ENCODE measurements at regions not wholly inside any gene's neighbourhood (a gene's known extent, or its start where the extent isn't known, plus 50 kb on each side); places are given as distances from the start of the nearest gene placed in this dataset.

DNA sequence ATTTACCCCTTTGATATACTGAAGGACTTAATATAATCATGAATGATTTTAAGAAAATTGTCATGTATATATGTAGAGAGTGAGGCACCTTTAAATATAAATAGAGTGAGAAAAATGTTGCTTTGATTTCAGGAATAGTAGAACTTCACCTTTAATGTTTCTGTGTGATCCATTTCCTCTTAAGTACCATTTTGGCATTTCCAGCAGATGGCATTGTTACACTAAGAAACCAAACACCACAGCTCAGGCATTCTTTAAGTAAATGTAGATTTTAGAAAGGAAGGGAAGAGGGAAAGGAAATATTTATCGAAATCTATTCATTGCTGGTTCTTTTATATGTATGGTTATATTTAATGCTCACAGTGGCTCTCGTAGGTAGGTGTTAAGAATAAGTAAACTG, 556.7 kb upstream of the FBXO33 start:
- DNase-seq (no peak), ATAC-seq (no peak)
- H3K36me3 Mint-ChIP-seq (ENCODE audit: low read depth), result no peaks in the 10 kb centered on the region
- no peak overlapping the region for H3K27ac Mint-ChIP-seq
- no peaks in the 10 kb centered on the region for H3K4me1 Mint-ChIP-seq
- ChIA-PET CTCF (no interaction called here), POLR2A (no interaction called here)
- H3K4me3 Mint-ChIP-seq, result no peak overlapping the region
- no peaks in the 10 kb centered on the region for H3K27me3 Mint-ChIP-seq
- peaks cover 3% of the 10 kb centered on the region for H3K9me3 Mint-ChIP-seq (ENCODE audit: low read depth)
- intact Hi-C loops (cut with DNase I, micrococcal nuclease), result no loop called here

DNA sequence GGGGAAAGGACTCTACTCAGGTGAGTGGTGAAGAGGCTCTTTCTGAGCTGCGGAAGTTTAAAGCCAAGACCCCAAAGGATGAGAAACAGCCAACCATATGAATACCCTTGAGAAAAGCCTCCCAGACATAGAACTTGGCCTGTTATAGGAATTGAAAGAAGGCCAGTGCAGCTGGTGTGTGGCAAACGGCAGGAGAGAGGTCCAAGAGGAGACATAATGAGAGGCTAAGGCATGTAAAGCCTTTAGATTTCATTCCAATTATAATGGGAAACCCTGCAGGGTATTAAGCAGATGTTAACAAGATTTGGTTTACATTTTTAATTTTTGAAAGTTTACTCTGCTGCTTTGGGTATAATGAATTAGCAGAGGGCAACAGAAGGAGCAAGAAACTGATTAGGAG, 552.1 kb upstream of the FBXO33 start:
- DNase-seq (no peak), ATAC-seq (no peak)
- Mint-ChIP-seq H3K4me3 (no peak overlapping the region), H3K27me3 (no peaks in the 10 kb centered on the region), H3K36me3 (ENCODE audit: low read depth) (no peaks in the 10 kb centered on the region), H3K27ac (no peak overlapping the region), H3K4me1 (no peaks in the 10 kb centered on the region), H3K9me3 (ENCODE audit: low read depth) (peaks cover 3% of the 10 kb centered on the region)
- ChIA-PET CTCF (no interaction called here), POLR2A (no interaction called here)
- intact Hi-C loops (cut with DNase I, micrococcal nuclease), result no loop called here

DNA sequence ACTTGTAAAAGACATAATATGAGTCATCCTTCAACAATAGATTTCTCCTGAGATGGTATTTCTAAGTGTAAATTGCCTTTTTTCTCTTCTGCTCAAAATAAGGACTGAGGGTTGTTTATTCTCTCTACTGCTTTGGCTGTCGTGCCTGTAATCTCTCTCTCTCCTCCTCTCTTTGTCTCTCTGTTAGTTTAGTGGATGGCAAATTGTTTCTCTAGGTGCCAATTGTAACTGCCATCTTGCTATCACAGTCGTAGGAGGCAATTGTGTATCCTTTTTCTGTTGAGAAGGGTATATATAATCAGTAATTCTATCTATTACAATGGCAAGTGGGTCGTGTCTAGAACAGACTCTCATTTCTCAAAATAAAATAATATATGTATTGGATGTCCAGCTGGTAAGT, 545.0 kb upstream of the FBXO33 start:
- no peak for DNase-seq
- H3K4me3 Mint-ChIP-seq, result no peak overlapping the region
- ChIA-PET CTCF (no interaction called here), POLR2A (no interaction called here)
- no peak overlapping the region for H3K27ac Mint-ChIP-seq
- no peaks in the 10 kb centered on the region for H3K9me3 Mint-ChIP-seq (ENCODE audit: low read depth)
- intact Hi-C loops (cut with DNase I, micrococcal nuclease), result no loop called here
- no peaks in the 10 kb centered on the region for H3K4me1 Mint-ChIP-seq
- no peaks in the 10 kb centered on the region for H3K27me3 Mint-ChIP-seq
- no peaks in the 10 kb centered on the region for H3K36me3 Mint-ChIP-seq (ENCODE audit: low read depth)
- ATAC-seq, result no peak

DNA sequence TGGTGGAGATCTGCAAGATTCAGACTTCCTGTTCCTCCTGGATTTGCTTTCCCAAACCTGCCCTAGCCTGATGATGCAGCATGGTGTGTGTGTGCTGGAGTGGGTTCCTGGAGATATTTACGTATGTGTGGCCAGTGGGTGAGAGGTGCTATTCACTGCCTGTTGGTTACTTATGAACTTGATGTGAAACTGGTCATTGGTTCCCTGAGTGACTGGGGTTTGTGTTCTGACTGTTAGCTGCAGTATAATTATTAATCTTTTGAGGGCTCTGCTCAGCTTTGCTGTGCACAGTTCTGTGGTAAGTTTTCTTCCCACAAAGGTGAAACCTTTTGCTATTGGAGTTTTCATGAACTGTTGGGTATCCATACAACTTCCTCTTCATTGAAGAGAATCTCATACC, 541.8 kb upstream of the FBXO33 start:
- DNase-seq, result no peak
- no peak overlapping the region for H3K4me3 Mint-ChIP-seq
- H3K27ac Mint-ChIP-seq, result no peak overlapping the region
- ATAC-seq, result no peak
- intact Hi-C loops (cut with DNase I, micrococcal nuclease), result no loop called here
- H3K4me1 Mint-ChIP-seq, result no peaks in the 10 kb centered on the region
- POLR2A ChIA-PET, result no interaction called here
- H3K36me3 Mint-ChIP-seq (ENCODE audit: low read depth), result no peaks in the 10 kb centered on the region
- H3K27me3 Mint-ChIP-seq, result no peaks in the 10 kb centered on the region
- H3K9me3 Mint-ChIP-seq (ENCODE audit: low read depth), result no peaks in the 10 kb centered on the region
- CTCF ChIA-PET, result interaction anchor here (1.0 kb wide), 1 partner anchor 12 kb away, joined by 4 read pairs; no protein-coding TSS in a partner anchor

DNA sequence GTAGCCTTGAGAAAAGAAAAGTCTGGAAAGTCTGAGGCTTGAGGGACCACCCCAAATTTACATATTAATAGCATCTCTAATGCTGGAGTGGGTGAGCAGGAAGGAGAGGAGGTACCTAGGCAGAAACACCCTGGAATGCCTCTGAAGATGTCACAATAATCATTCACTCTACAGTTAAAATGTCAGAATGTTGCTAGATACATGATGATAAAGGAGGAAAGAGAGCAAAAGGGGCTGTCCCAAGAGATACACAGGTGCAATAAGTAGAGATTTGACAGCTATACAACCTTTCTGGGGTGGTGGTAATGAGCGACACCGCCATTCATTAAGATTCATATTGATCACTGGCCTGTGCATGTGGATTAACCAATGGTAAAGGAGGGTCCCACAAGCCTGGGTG, 540.5 kb upstream of the FBXO33 start:
- ChIA-PET POLR2A (no interaction called here), CTCF (interaction anchor here (0.9 kb wide), 1 partner anchor 236 kb away, joined by 3 read pairs; no protein-coding TSS in a partner anchor)
- Mint-ChIP-seq H3K4me3 (no peak overlapping the region), H3K27me3 (no peaks in the 10 kb centered on the region), H3K27ac (no peak overlapping the region), H3K36me3 (ENCODE audit: low read depth) (no peaks in the 10 kb centered on the region), H3K4me1 (no peaks in the 10 kb centered on the region), H3K9me3 (ENCODE audit: low read depth) (no peaks in the 10 kb centered on the region)
- no peak for ATAC-seq
- DNase-seq, result no peak
- intact Hi-C loops (cut with DNase I, micrococcal nuclease), result no loop called here

DNA sequence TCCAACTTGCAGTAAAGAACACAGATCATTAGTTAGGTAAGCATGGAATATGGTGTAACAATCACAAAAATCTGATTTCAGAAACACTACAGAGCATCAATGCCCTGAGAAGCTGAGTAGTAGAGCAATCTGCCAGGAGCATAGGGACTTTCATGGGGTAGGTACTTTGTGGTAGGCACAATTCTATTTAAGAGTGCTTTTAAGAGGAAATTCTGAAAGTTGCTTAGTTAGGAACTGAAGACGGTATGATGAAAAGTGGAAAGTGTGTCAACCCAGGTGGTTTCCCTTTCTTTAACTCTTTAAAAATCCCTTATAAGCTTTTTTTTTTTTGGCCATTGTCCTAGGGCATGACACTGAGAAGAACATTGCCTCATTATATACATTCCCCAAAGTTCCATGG, 535.7 kb upstream of the FBXO33 start:
- POLR2A ChIA-PET, result no interaction called here
- Mint-ChIP-seq H3K4me1 (no peaks in the 10 kb centered on the region), H3K4me3 (no peak overlapping the region)

DNA sequence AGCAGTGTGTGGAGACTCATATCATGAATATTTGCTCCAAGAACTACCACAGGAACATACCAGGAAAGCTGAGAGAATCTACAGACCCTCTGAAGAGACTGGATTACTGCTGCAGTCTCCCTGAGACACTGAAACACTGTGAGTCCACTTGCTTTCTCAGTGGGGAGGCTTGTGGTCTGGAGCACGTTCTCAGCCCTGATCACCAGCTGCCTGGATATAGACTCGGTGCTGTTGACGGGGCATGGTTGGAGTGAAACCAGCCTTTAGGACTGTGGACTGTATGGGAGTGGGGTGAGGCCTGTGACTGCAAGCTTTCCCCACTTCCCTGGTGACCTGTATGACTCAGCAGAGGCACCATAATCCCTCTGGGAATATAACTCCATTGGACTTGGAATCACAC, 525.8 kb upstream of the FBXO33 start:
- Mint-ChIP-seq H3K9me3 (ENCODE audit: low read depth) (peaks cover 21% of the 10 kb centered on the region), H3K4me1 (no peaks in the 10 kb centered on the region), H3K4me3 (no peak overlapping the region), H3K27me3 (no peaks in the 10 kb centered on the region), H3K27ac (no peak overlapping the region), H3K36me3 (ENCODE audit: low read depth) (no peaks in the 10 kb centered on the region)
- POLR2A ChIA-PET, result no interaction called here
- no peak for DNase-seq
- intact Hi-C loops (cut with DNase I, micrococcal nuclease), result no loop called here
- no peak for ATAC-seq
- CTCF ChIA-PET, result no interaction called here

More for the DNA sequence above, 535.7 kb upstream of the FBXO33 start:
- no peak for DNase-seq
- no peak for ATAC-seq
- H3K27ac Mint-ChIP-seq, result no peak overlapping the region
- no peaks in the 10 kb centered on the region for H3K36me3 Mint-ChIP-seq (ENCODE audit: low read depth)
- no peaks in the 10 kb centered on the region for H3K27me3 Mint-ChIP-seq
- peaks cover 3% of the 10 kb centered on the region for H3K9me3 Mint-ChIP-seq (ENCODE audit: low read depth)
- CTCF ChIA-PET, result no interaction called here
- intact Hi-C loops (cut with DNase I, micrococcal nuclease), result no loop called here

DNA sequence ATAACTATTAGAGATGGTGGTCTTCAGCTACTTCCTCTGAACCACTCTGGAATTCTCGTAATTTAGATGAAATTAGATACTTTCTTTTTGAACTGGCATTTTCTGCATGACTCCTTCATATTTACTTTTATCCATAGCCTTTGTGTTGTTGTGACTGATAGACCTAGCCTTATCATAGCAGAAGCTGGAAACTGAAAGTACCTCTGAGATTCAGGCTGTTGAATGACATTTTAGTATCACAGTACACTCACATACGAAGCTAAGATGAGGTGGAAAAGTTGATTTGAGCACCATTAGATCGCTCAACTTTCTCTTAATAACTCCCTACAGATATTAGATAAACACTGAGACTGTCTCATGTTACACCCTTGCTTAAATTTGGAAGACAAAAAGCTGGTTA, 525.1 kb upstream of the FBXO33 start:
- H3K27me3 Mint-ChIP-seq, result no peaks in the 10 kb centered on the region
- ATAC-seq, result no peak
- DNase-seq, result no peak
- no peak overlapping the region for H3K27ac Mint-ChIP-seq
- intact Hi-C loops (cut with DNase I, micrococcal nuclease), result no loop called here
- CTCF ChIA-PET, result no interaction called here
- H3K4me1 Mint-ChIP-seq, result no peaks in the 10 kb centered on the region
- no peaks in the 10 kb centered on the region for H3K36me3 Mint-ChIP-seq (ENCODE audit: low read depth)
- POLR2A ChIA-PET, result no interaction called here
- H3K9me3 Mint-ChIP-seq (ENCODE audit: low read depth), result peaks cover 19% of the 10 kb centered on the region
- no peak overlapping the region for H3K4me3 Mint-ChIP-seq

DNA sequence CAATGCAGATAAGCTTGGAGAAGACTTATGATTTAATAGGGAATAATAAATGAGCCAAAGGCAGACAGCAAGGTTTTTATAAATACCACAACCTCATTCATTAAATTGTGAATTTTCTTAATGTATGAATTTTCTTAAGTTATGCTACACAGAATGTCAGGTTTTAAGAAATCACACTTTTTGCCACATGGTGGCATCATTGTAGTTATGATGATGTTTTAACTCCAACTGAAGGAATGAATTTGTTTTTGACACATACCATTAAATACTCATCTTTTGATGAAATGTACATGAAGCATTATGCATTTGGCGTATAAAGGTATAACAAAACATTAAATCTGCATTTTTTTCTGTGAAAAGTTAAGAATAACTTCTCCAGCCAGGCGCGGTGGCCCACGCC, 524.1 kb upstream of the FBXO33 start:
- H3K36me3 Mint-ChIP-seq (ENCODE audit: low read depth), result no peaks in the 10 kb centered on the region
- POLR2A ChIA-PET, result no interaction called here
- H3K27me3 Mint-ChIP-seq, result no peaks in the 10 kb centered on the region
- ATAC-seq (no peak), DNase-seq (no peak)
- H3K4me3 Mint-ChIP-seq, result no peak overlapping the region
- peaks cover 18% of the 10 kb centered on the region for H3K9me3 Mint-ChIP-seq (ENCODE audit: low read depth)
- H3K4me1 Mint-ChIP-seq, result no peaks in the 10 kb centered on the region
- CTCF ChIA-PET, result no interaction called here
- H3K27ac Mint-ChIP-seq, result no peak overlapping the region
- intact Hi-C loops (cut with DNase I, micrococcal nuclease), result no loop called here

DNA sequence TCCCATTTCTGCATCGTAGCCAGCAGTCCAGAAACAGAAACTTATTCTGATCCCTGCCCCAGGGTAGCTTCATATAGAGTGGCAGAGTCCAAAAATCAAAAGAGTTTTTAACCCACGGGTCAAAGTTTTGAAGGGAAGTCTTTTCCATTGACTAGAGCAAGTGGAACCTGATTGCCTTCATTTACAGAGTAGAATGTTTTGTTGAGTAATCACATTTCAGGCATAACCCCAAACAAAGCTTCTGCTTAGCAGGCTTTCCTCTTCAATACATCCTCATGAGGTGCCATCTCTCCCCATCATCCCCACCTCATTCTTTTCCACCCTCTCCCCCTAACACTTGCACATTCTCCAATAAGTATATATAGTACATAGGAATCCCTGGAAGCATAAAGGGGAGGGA, 516.0 kb upstream of the FBXO33 start:
- ChIA-PET POLR2A (no interaction called here), CTCF (no interaction called here)
- ATAC-seq (no peak), DNase-seq (no peak)
- Mint-ChIP-seq H3K4me3 (no peak overlapping the region), H3K27me3 (no peaks in the 10 kb centered on the region), H3K9me3 (ENCODE audit: low read depth) (peaks cover 9% of the 10 kb centered on the region), H3K27ac (no peak overlapping the region), H3K36me3 (ENCODE audit: low read depth) (no peaks in the 10 kb centered on the region), H3K4me1 (no peaks in the 10 kb centered on the region)
- intact Hi-C loops (cut with DNase I, micrococcal nuclease), result no loop called here

DNA sequence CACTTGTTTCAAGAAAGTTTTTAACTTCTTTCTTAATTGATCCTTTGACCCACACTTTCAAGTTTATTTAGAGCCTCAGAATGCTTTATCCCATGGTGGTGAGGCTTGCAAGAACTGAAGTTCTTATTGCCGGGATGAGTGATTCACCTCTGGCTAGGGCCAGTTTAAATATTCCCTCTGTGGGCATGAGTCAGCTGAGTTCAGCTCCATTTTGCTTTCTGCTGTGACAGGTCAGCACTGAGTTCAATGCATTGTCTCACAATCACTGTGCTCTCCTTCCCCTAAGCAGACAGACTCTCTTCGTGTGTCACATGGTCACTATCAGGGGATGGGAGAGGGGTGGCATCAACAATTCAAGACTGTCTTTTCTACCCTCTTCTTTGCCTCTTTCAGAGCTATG, 514.6 kb upstream of the FBXO33 start:
- no peaks in the 10 kb centered on the region for H3K4me1 Mint-ChIP-seq
- intact Hi-C loops (cut with DNase I, micrococcal nuclease), result no loop called here
- H3K27me3 Mint-ChIP-seq, result no peaks in the 10 kb centered on the region
- H3K4me3 Mint-ChIP-seq, result no peak overlapping the region
- ChIA-PET POLR2A (no interaction called here), CTCF (no interaction called here)
- ATAC-seq (no peak), DNase-seq (no peak)
- H3K9me3 Mint-ChIP-seq (ENCODE audit: low read depth), result peaks cover 3% of the 10 kb centered on the region
- no peak overlapping the region for H3K27ac Mint-ChIP-seq
- H3K36me3 Mint-ChIP-seq (ENCODE audit: low read depth), result no peaks in the 10 kb centered on the region

DNA sequence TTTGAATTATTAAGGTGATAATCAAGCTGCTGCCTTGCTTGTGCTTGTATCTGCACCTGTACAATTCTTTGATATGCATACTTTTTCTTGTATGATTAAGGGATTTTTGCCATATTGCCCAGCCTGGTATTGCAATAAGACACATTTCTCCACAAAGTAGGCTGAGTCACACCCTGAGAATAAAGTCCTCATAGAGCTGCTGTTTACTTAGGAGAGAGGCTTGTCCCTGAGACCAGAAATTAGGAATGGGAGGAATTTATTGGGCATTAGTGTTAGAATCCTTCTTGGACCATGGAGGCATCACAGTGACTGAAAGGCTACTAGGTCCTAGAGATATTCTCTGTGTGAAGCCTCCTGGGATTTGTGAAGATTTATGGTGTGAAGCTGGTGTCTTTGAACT, 506.8 kb upstream of the FBXO33 start:
- DNase-seq, result no peak
- H3K9me3 Mint-ChIP-seq (ENCODE audit: low read depth), result peaks cover 7% of the 10 kb centered on the region
- H3K36me3 Mint-ChIP-seq (ENCODE audit: low read depth), result no peaks in the 10 kb centered on the region
- intact Hi-C loops (cut with DNase I, micrococcal nuclease), result no loop called here
- no peak overlapping the region for H3K4me3 Mint-ChIP-seq
- no peaks in the 10 kb centered on the region for H3K4me1 Mint-ChIP-seq
- ATAC-seq, result no peak
- ChIA-PET CTCF (interaction anchor here (1.3 kb wide), 1 partner anchor 213 kb away, joined by 3 read pairs; no protein-coding TSS in a partner anchor), POLR2A (no interaction called here)
- H3K27me3 Mint-ChIP-seq, result no peaks in the 10 kb centered on the region
- no peak overlapping the region for H3K27ac Mint-ChIP-seq
